SK-N-SH treated with all-trans-retinoic acid at 6 μM for 48 hours (cell line): ENCODE measurements at regions not wholly inside any gene's neighbourhood (a gene's known extent, or its start where the extent isn't known, plus 50 kb on each side); places are given as distances from the start of the nearest gene placed in this dataset.

Experiments used
- ESRRG ChIP-seq: fragments of 250-450 bp; sonication (Bioruptor Pico); IDR thresholded peaks from 2 replicates; pipeline ENCODE4 v1.6.1; 2021; ENCODE audit warnings: mild to moderate bottlenecking
- TCF4 ChIP-seq: fragments of 250-450 bp; sonication (Bioruptor Pico); IDR thresholded peaks from 2 replicates; pipeline ENCODE4 v1.8.0; 2021; ENCODE audit warnings: mild to moderate bottlenecking, moderate library complexity, borderline replicate concordance
- ZFP3 ChIP-seq: fragments of 250-450 bp; sonication (Bioruptor Pico); IDR thresholded peaks from 2 replicates; pipeline ENCODE4 v1.5.0; 2020; ENCODE audit warnings: mild to moderate bottlenecking, moderate library complexity
- ZFP30 ChIP-seq: fragments of 450-650 bp; formaldehyde crosslinking; IDR thresholded peaks from 2 replicates; pipeline ENCODE4 v1.5.0; 2022; ENCODE audit warnings: mild to moderate bottlenecking, moderate library complexity
- ZNF565 ChIP-seq: fragments of 450-650 bp; formaldehyde crosslinking; conservative IDR thresholded peaks from 2 replicates; pipeline ENCODE4 v1.5.0; 2020; ENCODE audit warnings: low read depth, mild to moderate bottlenecking, moderate library complexity

DNA sequence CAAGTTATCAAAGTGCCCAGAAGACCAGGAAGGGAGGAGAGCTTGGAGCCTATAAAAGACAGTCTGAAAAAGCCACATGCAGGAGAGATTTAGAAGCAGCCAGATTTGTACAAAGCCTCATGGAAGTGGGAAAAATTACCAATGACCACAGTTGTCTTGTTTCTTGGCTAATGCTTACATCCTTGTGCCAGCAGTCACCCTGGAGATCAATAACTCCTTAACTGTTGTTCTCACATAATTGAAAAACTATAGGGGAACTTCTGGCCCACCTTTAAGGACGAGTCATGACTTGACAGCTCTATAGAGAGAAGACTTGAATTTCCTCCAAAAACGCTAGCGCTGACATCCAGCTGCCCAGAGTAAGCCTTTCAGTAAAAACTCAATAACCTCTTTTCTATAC, 313.1 kb downstream of the GALC start:
- TF ChIP-seq ZNF565 (no peak), TCF4 (CRISPR knock-in tag) (no peak), ZFP3 (CRISPR knock-in tag) (no peak), ESRRG (no peak), ZFP30 (CRISPR knock-in tag) (no peak)
